B cell (primary cell): ENCODE measurements at regions not wholly inside any gene's neighbourhood (a gene's known extent, or its start where the extent isn't known, plus 50 kb on each side); places are given as distances from the start of the nearest gene placed in this dataset.
A peak's percentile ranks its signal among the peaks of the same experiment; 100 is the strongest.

Experiments
- ATAC-seq: fragments of 200-7000 bp; cut with Tn5 transposase; one replicate; pipeline ENCODE4 v1.10.0; 2021; ENCODE audit warnings: low read depth, mild to moderate bottlenecking, moderate number of reproducible peaks, moderate library complexity
- CTCF ChIA-PET: fragments of 350-600 bp; sonication (Branson Sonifier 250); formaldehyde crosslinking; loops from one replicate; lab custom pipeline; 2021; ENCODE audit warnings: antibody characterized with exemption, inconsistent platforms; lab: Charles Lee
- POLR2A ChIA-PET: fragments of 350-600 bp; sonication (Branson Sonifier 250); formaldehyde crosslinking; loops from one replicate; lab custom pipeline; 2021; ENCODE audit warnings: antibody characterized with exemption; lab: Charles Lee
- DNase-seq: peaks from one replicate; pipeline ENCODE4 v3.0.0; 2013
- H2AFZ ChIP-seq: 2 replicates; pipeline ENCODE4 v1.6.1; 2012; ENCODE audit warnings: mild to moderate bottlenecking, low read depth, low read length; ENCODE audit not compliant: insufficient read depth, poor library complexity, severe bottlenecking
- H3K27ac ChIP-seq, 2 donors: 1 replicate in 1 of 2; 2 replicates in 1 of 2; pipeline ENCODE4 v1.5.1; 2012 to 2013; ENCODE audit warnings: low read length in 2 of 2, mild to moderate bottlenecking in 2 of 2, moderate library complexity in 1 of 2
- H3K27me3 ChIP-seq, 4 experiments: fragments of 200-600 bp in 1 of 4; sonication (generic) in 1 of 4; replicated peaks in 1 of 4; 1 replicate in 2 of 4; 2 replicates in 2 of 4; pipeline versions ENCODE4 v1.6.1 to v1.7.0; 2013 to 2016; ENCODE audit warnings: low read length in 3 of 4, mild to moderate bottlenecking in 2 of 4, mixed read lengths in 1 of 4, moderate library complexity in 1 of 4; ENCODE audit not compliant: insufficient read depth in 4 of 4, control insufficient read depth in 3 of 4; ENCODE audit errors: control extremely low read depth in 1 of 4
- H3K36me3 ChIP-seq, 2 experiments: replicated peaks in 1 of 2; 1 replicate in 1 of 2; 2 replicates in 1 of 2; pipeline versions ENCODE4 v1.6.1 to v1.7.1; 2013; ENCODE audit warnings: low read length in 1 of 2; ENCODE audit not compliant: insufficient read depth in 2 of 2, control insufficient read depth in 1 of 2; ENCODE audit errors: control extremely low read depth in 1 of 2, extremely low read depth in 1 of 2
- H3K4me1 ChIP-seq, 2 donors: fragments of 200-600 bp in 1 of 2; sonication (generic) in 1 of 2; 1 replicate in 1 of 2; 2 replicates in 1 of 2; pipeline versions ENCODE4 v1.5.1 to v1.6.1; 2013 to 2017; ENCODE audit warnings: low read length in 2 of 2; ENCODE audit not compliant: control insufficient read depth in 2 of 2, insufficient read depth in 2 of 2
- H3K4me2 ChIP-seq: replicated peaks from 2 replicates; pipeline ENCODE3; 2012; ENCODE audit warnings: mild to moderate bottlenecking, low read depth, low read length; ENCODE audit not compliant: poor library complexity, severe bottlenecking
- H3K4me3 ChIP-seq, 5 experiments: fragments of 200-600 bp in 1 of 5; sonication (generic) in 1 of 5; 1 replicate in 3 of 5; 2 replicates in 2 of 5; pipeline versions ENCODE4 v1.5.1 to v1.7.0; 2011 to 2016; ENCODE audit warnings: low read length in 4 of 5, mild to moderate bottlenecking in 4 of 5, low read depth in 2 of 5, control low read depth in 1 of 5, moderate library complexity in 1 of 5; ENCODE audit not compliant: insufficient read depth in 1 of 5; ENCODE audit errors: control extremely low read depth in 1 of 5, extremely low read depth in 1 of 5
- H3K79me2 ChIP-seq: fragments of 200-600 bp; sonication (generic); one replicate; pipeline ENCODE4 v1.6.0; 2016; ENCODE audit warnings: low read length; ENCODE audit not compliant: control insufficient read depth, insufficient read depth
- H3K9ac ChIP-seq: fragments of 200-600 bp; sonication (generic); 2 replicates; pipeline ENCODE4 v1.6.1; 2017; ENCODE audit warnings: mild to moderate bottlenecking, low read length, moderate library complexity
- H3K9me3 ChIP-seq, 3 donors: one replicate each; pipeline versions ENCODE4 v1.6.1 to v1.7.1; 2013; ENCODE audit warnings: low read length in 2 of 3; ENCODE audit not compliant: control insufficient read depth in 2 of 3, insufficient read depth in 1 of 3; ENCODE audit errors: control extremely low read depth in 1 of 3
- H4K20me1 ChIP-seq: 2 replicates; pipeline ENCODE4 v1.6.0; 2012; ENCODE audit warnings: mild to moderate bottlenecking, low read length; ENCODE audit not compliant: insufficient read depth, control insufficient read depth, poor library complexity, severe bottlenecking
- H3K27ac Mint-ChIP-seq: one replicate; pipeline ENCODE4 v1.8.0; 2021; ENCODE audit warnings: mixed read lengths
- H3K27me3 Mint-ChIP-seq: one replicate; pipeline ENCODE4 v1.8.0; 2021; ENCODE audit warnings: mixed read lengths
- H3K4me1 Mint-ChIP-seq: one replicate; pipeline ENCODE4 v1.8.0; 2021; ENCODE audit warnings: mixed read lengths
- H3K4me3 Mint-ChIP-seq: one replicate; pipeline ENCODE4 v1.8.0; 2021; ENCODE audit warnings: mixed read lengths
- H3K9me3 Mint-ChIP-seq: one replicate; pipeline ENCODE4 v1.8.0; 2022; ENCODE audit warnings: mixed read lengths; ENCODE audit not compliant: insufficient read depth
- CTCF ChIP-seq: fragments of 200-600 bp; IDR thresholded peaks from one replicate; pipeline ENCODE4 v1.8.0; 2022; ENCODE audit warnings: antibody characterized with exemption, mild to moderate bottlenecking
- EZH2 ChIP-seq: IDR thresholded peaks from 2 replicates; pipeline ENCODE4 v1.6.1; 2012; ENCODE audit warnings: borderline replicate concordance, low read depth, mild to moderate bottlenecking, moderate library complexity, low read length; ENCODE audit not compliant: insufficient read depth, poor library complexity, severe bottlenecking
- intact Hi-C: fragments of 100-400 bp; cut with micrococcal nuclease; formaldehyde crosslinking; loops from one replicate; pipeline ENCODE4 v1.10.0; 2022

- H3K4me2 ChIP-seq: peak overlapping the region; percentile 39
- no peak for ATAC-seq
Observed at GRCh38 chr12:92487138-92487485, 215.7 kb upstream of the PLEKHG7 start.

More at GRCh38 chr12:92487138-92487485, 215.7 kb upstream of the PLEKHG7 start:
- Mint-ChIP-seq H3K4me1 (peaks cover 77% of the 10 kb centered on the region), H3K9me3 (peaks cover 7% of the 10 kb centered on the region), H3K27me3 (no peaks in the 10 kb centered on the region), H3K4me3 (no peak overlapping the region), H3K27ac (peak overlapping the region; percentile 96)
- ChIA-PET POLR2A (interaction anchor here (0.6 to 1.3 kb wide), 4 partner anchors 18 to 442 kb away, joined by 3 to 4 read pairs (median 4); no protein-coding TSS in a partner anchor), CTCF (interaction anchor here (0.6 to 3.7 kb wide), 10 partner anchors 8 to 1105 kb away, joined by 3 to 20 read pairs (median 4); no protein-coding TSS in a partner anchor)
- Histone ChIP-seq H2AFZ (no peak overlapping the region), H3K79me2 (peaks cover 54% of the 10 kb centered on the region), H3K9ac (peak overlapping the region; percentile 2), H3K9me3 (peaks cover 3 to 11% (median 9%) of the 10 kb centered on the region in 3 donors), H4K20me1 (no peaks in the 10 kb centered on the region), H3K4me3 (no peak overlapping the region), H3K27ac (peak overlapping the region; percentile 59 to 81), H3K4me1 (peaks cover 72 to 77% of the 10 kb centered on the region in 2 donors), H3K27me3 (no peaks in the 10 kb centered on the region), H3K36me3 (peaks cover 3 to 19% of the 10 kb centered on the region in 2 experiments)
- DNase-seq: no peak
- intact Hi-C loops: loop anchor here (1.0 to 5.0 kb wide), 4 partner anchors 15 to 345 kb away; no protein-coding TSS in a partner anchor
- TF ChIP-seq EZH2 (no peak), CTCF (no peak)
